ENCODE measurements at regions not wholly inside any gene's neighbourhood (a gene's known extent, or its start where the extent isn't known, plus 50 kb on each side); places are given as distances from the start of the nearest gene placed in this dataset.

DNA sequence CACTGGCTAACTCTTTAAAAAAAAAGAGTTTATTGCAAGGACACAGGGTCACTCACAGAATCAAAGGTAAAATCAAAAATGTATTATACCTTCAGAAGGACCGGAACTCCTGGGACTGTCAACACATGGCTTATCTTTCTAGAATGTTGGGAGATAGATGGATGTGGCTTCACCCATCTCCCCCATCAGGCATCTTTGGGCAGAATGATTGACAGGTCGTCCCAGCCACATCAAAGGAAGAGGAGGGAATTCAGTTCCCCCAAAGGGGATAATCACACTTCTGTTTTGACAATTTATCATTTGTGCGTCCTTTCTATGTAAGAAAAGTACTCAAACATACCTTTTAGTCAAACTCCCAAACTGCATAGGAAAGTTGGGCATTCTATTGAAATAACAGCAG, 228.6 kb upstream of the CDH5 start:
- TF ChIP-seq ZNF354B (CRISPR knock-in tag; IDR thresholded peaks at IDR 0.05): no peak
- no peak for TF ChIP-seq TRIM24 (CRISPR knock-in tag; IDR thresholded peaks at IDR 0.05)
- TF ChIP-seq, protein P1, sequence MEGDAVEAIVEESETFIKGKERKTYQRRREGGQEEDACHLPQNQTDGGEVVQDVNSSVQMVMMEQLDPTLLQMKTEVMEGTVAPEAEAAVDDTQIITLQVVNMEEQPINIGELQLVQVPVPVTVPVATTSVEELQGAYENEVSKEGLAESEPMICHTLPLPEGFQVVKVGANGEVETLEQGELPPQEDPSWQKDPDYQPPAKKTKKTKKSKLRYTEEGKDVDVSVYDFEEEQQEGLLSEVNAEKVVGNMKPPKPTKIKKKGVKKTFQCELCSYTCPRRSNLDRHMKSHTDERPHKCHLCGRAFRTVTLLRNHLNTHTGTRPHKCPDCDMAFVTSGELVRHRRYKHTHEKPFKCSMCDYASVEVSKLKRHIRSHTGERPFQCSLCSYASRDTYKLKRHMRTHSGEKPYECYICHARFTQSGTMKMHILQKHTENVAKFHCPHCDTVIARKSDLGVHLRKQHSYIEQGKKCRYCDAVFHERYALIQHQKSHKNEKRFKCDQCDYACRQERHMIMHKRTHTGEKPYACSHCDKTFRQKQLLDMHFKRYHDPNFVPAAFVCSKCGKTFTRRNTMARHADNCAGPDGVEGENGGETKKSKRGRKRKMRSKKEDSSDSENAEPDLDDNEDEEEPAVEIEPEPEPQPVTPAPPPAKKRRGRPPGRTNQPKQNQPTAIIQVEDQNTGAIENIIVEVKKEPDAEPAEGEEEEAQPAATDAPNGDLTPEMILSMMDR (CRISPR knock-in tag; IDR thresholded peaks at IDR 0.05): no peak
- TF ChIP-seq ZNF510 (CRISPR knock-in tag; IDR thresholded peaks at IDR 0.05; ENCODE audit: low read depth): no peak
- TF ChIP-seq RXRA (CRISPR knock-in tag; IDR thresholded peaks at IDR 0.05): no peak
- TF ChIP-seq KAT7 (CRISPR knock-in tag; IDR thresholded peaks at IDR 0.05; ENCODE audit: borderline replicate concordance): no peak
- TF ChIP-seq BHLHE40 (IDR thresholded peaks at IDR 0.05; ENCODE audit: low read length): no peak
